ENCODE measurements at regions not wholly inside any gene's neighbourhood (a gene's known extent, or its start where the extent isn't known, plus 50 kb on each side); places are given as distances from the start of the nearest gene placed in this dataset.

GRCh38 chr7:85641331-85641730 lies 454.5 kb upstream of the SEMA3D start:
- H3K9me3 ChIP-seq (ENCODE audit: control insufficient read depth in 4 of 4, low read length in 3 of 4) = no peaks in the 10 kb centered on the region
- no peak overlapping the region for H3K4me3 ChIP-seq (ENCODE audit: low read depth in 1 of 3, low read length in 3 of 3)
- no peaks in the 10 kb centered on the region for H3K36me3 ChIP-seq (ENCODE audit: control insufficient read depth in 4 of 4, insufficient read depth in 3 of 4, low read depth in 1 of 4, low read length in 3 of 4)
- H3K27me3 ChIP-seq (ENCODE audit: control insufficient read depth in 4 of 4, insufficient read depth in 4 of 4, low read length in 3 of 4) = no peaks in the 10 kb centered on the region
- WGBS = 58% methylated on average over 3 of the region's 3 CpGs
- TF ChIP-seq ATF3 (IDR thresholded peaks at IDR 0.05) = no peak
- TF ChIP-seq NR2F2 (IDR thresholded peaks at IDR 0.05) = no peak
- no peak for TF ChIP-seq FOXA2 (IDR thresholded peaks at IDR 0.05)
- no peak for TF ChIP-seq RAD21 (IDR thresholded peaks at IDR 0.05)
- TF ChIP-seq REST (IDR thresholded peaks at IDR 0.05) = no peak
- TF ChIP-seq JUND (IDR thresholded peaks at IDR 0.05) = no peak
- no peak for TF ChIP-seq ZBTB33 (IDR thresholded peaks at IDR 0.05)
- no peak for TF ChIP-seq YY1 (IDR thresholded peaks at IDR 0.05)
- no peak for TF ChIP-seq RXRA (IDR thresholded peaks at IDR 0.05)
- TF ChIP-seq FOXA1 (IDR thresholded peaks at IDR 0.05) = no peak
- no peak for TF ChIP-seq HNF4A (conservative IDR thresholded peaks at IDR 0.05)
- TF ChIP-seq MAX (IDR thresholded peaks at IDR 0.05) = no peak
- TF ChIP-seq TAF1 (conservative IDR thresholded peaks at IDR 0.05) = no peak
- TF ChIP-seq CTCF (IDR thresholded peaks at IDR 0.05; ENCODE audit: low read depth, low read length, missing input control) = no peak
- TF ChIP-seq GABPA (IDR thresholded peaks at IDR 0.05 in 1 of 2, conservative IDR thresholded peaks at IDR 0.05 in 1 of 2) = no peak
- DNase-seq (ENCODE audit: low spot score) = no peak
- no peaks in the 10 kb centered on the region for H3K4me1 ChIP-seq (ENCODE audit: control insufficient read depth in 4 of 4, insufficient read depth in 4 of 4, low read length in 3 of 4)
- no peak overlapping the region for H3K9ac ChIP-seq (ENCODE audit: low read depth in 1 of 2, low read length in 2 of 2)
- H3K27ac ChIP-seq (ENCODE audit: low read depth in 1 of 2, low read length in 2 of 2) = no peak overlapping the region

GRCh38 chr7:85638394-85638793 lies 451.5 kb upstream of the SEMA3D start:
- no peaks in the 10 kb centered on the region for H3K9me3 ChIP-seq (ENCODE audit: control insufficient read depth in 4 of 4, low read length in 3 of 4)
- 46% methylated on average over 1 of the region's 1 CpG for WGBS
- DNase-seq (ENCODE audit: low spot score) = no peak
- H3K9ac ChIP-seq (ENCODE audit: low read depth in 1 of 2, low read length in 2 of 2) = no peak overlapping the region
- TF ChIP-seq EGR1 (IDR thresholded peaks at IDR 0.05; ENCODE audit: low read depth in 2 of 2) (no peak), JUND (IDR thresholded peaks at IDR 0.05) (no peak), NR2F2 (IDR thresholded peaks at IDR 0.05) (no peak), FOXA1 (IDR thresholded peaks at IDR 0.05) (no peak), ZBTB33 (IDR thresholded peaks at IDR 0.05) (no peak), HNF4G (IDR thresholded peaks at IDR 0.05) (no peak), ATF3 (IDR thresholded peaks at IDR 0.05) (no peak)
- H3K4me1 ChIP-seq (ENCODE audit: control insufficient read depth in 4 of 4, insufficient read depth in 4 of 4, low read length in 3 of 4) = no peaks in the 10 kb centered on the region
- no peak overlapping the region for H3K4me3 ChIP-seq (ENCODE audit: low read depth in 1 of 3, low read length in 3 of 3)
- no peaks in the 10 kb centered on the region for H3K36me3 ChIP-seq (ENCODE audit: control insufficient read depth in 4 of 4, insufficient read depth in 3 of 4, low read depth in 1 of 4, low read length in 3 of 4)
- H3K27me3 ChIP-seq (ENCODE audit: control insufficient read depth in 4 of 4, insufficient read depth in 4 of 4, low read length in 3 of 4) = no peaks in the 10 kb centered on the region
- H3K27ac ChIP-seq (ENCODE audit: low read depth in 1 of 2, low read length in 2 of 2) = no peak overlapping the region

Data from liver (tissue), 8 donors.